HepG2 (cell line): ENCODE measurements at regions not wholly inside any gene's neighbourhood (a gene's known extent, or its start where the extent isn't known, plus 50 kb on each side); places are given as distances from the start of the nearest gene placed in this dataset.

Source experiments
- ATAC-seq: fragments of 200-7000 bp; cut with Tn5 transposase; 3 replicates; pipeline ENCODE4 v1.9.1; 2020; ENCODE audit warnings: mild to moderate bottlenecking, moderate library complexity
- BruUV-seq: library from RNA; stranded (reverse); fragments of 400-500 nt; replicated peaks from 2 replicates; lab custom pipeline; 2021; lab: Mats Ljungman, UMichigan
- CTCF ChIA-PET: fragments of 300-600 bp; formaldehyde crosslinking; extraction: SDS; loops from one replicate; lab custom pipeline; 2021; ENCODE audit warnings: low total read pairs, inconsistent platforms, low intra/inter-chr PET ratio; lab: Yijun Ruan, JAX
- POLR2A ChIA-PET: fragments of 350-600 bp; sonication (Branson Sonifier 250); formaldehyde crosslinking; loops from one replicate; lab custom pipeline; 2020; ENCODE audit warnings: antibody characterized with exemption, inconsistent platforms; lab: Yijun Ruan, JAX
- DNase-seq: peaks from one replicate; pipeline ENCODE4 v3.0.0-alpha.2; 2015; ENCODE audit warnings: low spot score
- FAIRE-seq: peaks from 3 replicates; lab custom pipeline; 2011; peaks lifted over from hg19 to GRCh38; lab: Jason Lieb, UNC
- H2AFZ ChIP-seq: one replicate; pipeline ENCODE4 v1.6.1; 2011; ENCODE audit warnings: low read length, inconsistent platforms
- H3K27ac ChIP-seq: fragments of 300-600 bp; 3 replicates; pipeline ENCODE4 v1.8.0; 2011; ENCODE audit warnings: mixed run types, mild to moderate bottlenecking, mixed read lengths, low read length, inconsistent platforms; ENCODE audit not compliant: insufficient read depth; ENCODE audit errors: extremely low read length
- H3K27me3 ChIP-seq, 2 experiments: fragments of 200-600 bp in 1 of 2; 2 replicates in 1 of 2; 3 replicates in 1 of 2; pipeline versions ENCODE4 v1.6.0 to v1.8.0; 2011; ENCODE audit warnings: low read length in 2 of 2, mild to moderate bottlenecking in 2 of 2, moderate library complexity in 2 of 2, inconsistent platforms in 1 of 2; ENCODE audit not compliant: insufficient read depth in 2 of 2, control insufficient read depth in 1 of 2
- H3K36me3 ChIP-seq, 2 experiments: fragments of 200-600 bp in 1 of 2; replicated peaks in 1 of 2; 2 replicates in 1 of 2; 3 replicates in 1 of 2; pipeline versions ENCODE4 v1.5.1 to v1.8.0; 2011; ENCODE audit warnings: low read length in 2 of 2, inconsistent platforms in 1 of 2; ENCODE audit not compliant: insufficient read depth in 2 of 2, control insufficient read depth in 1 of 2
- H3K4me1 ChIP-seq: 2 replicates; pipeline ENCODE4 v1.5.1; 2012; ENCODE audit warnings: low read length, inconsistent platforms; ENCODE audit not compliant: insufficient read depth
- H3K4me2 ChIP-seq: 2 replicates; pipeline ENCODE4 v1.6.0; 2011; ENCODE audit warnings: low read depth, low read length, inconsistent platforms
- H3K4me3 ChIP-seq, 3 experiments: fragments of 200-600 bp in 1 of 3; sonication (generic), shearing (Covaris generic) in 1 of 3; replicated peaks in 1 of 3; 2 replicates each; pipeline ENCODE4 v1.5.1; 2011 to 2016; ENCODE audit warnings: low read length in 3 of 3, inconsistent platforms in 2 of 3, low read depth in 2 of 3, mild to moderate bottlenecking in 2 of 3, control low read depth in 1 of 3, mixed read lengths in 1 of 3; ENCODE audit not compliant: insufficient read depth in 1 of 3
- H3K79me2 ChIP-seq: one replicate; pipeline ENCODE4 v1.6.1; 2011; ENCODE audit warnings: low read length, inconsistent platforms; ENCODE audit not compliant: insufficient read depth
- H3K9ac ChIP-seq: 2 replicates; pipeline ENCODE4 v1.6.0; 2011; ENCODE audit warnings: mild to moderate bottlenecking, low read depth, low read length, inconsistent platforms; ENCODE audit not compliant: insufficient read depth
- H3K9me3 ChIP-seq: 2 replicates; pipeline ENCODE4 v1.5.1; 2012; ENCODE audit warnings: mild to moderate bottlenecking, low read length
- H4K20me1 ChIP-seq: 2 replicates; pipeline ENCODE4 v1.6.0; 2011; ENCODE audit warnings: inconsistent platforms, mild to moderate bottlenecking, low read length, moderate library complexity; ENCODE audit not compliant: insufficient read depth
- ARNTL ChIP-seq: sonication (generic); formaldehyde crosslinking; IDR thresholded peaks from 2 replicates; pipeline ENCODE4 v1.4.0; 2020; ENCODE audit warnings: mild to moderate bottlenecking, missing genetic modification reagents
- CEBPB ChIP-seq: IDR thresholded peaks from 2 replicates; pipeline ENCODE4 v1.6.1; 2011; ENCODE audit warnings: low read depth, low read length, improper control_type of control experiment, borderline replicate concordance
- CHCHD3 ChIP-seq: sonication (generic); formaldehyde crosslinking; IDR thresholded peaks from 2 replicates; pipeline ENCODE4 v1.8.0; 2022; ENCODE audit warnings: mild to moderate bottlenecking, missing genetic modification reagents, moderate library complexity
- JARID2 ChIP-seq: sonication (generic); formaldehyde crosslinking; IDR thresholded peaks from 2 replicates; pipeline ENCODE4 v1.8.1; 2023; ENCODE audit warnings: missing genetic modification reagents, inconsistent platforms; ENCODE audit not compliant: insufficient replicate concordance
- JUNB ChIP-seq: sonication (generic); formaldehyde crosslinking; IDR thresholded peaks from 2 replicates; pipeline ENCODE4 v1.8.0; 2022; ENCODE audit warnings: missing genetic modification reagents, mild to moderate bottlenecking, borderline replicate concordance
- KAT7 ChIP-seq: IDR thresholded peaks from 2 replicates; pipeline ENCODE4 v1.6.1; 2018; ENCODE audit warnings: borderline replicate concordance, missing compliant biosample characterization
- NR2F2 ChIP-seq: IDR thresholded peaks from 2 replicates; pipeline ENCODE4 v1.6.1; 2012; ENCODE audit warnings: low read depth, inconsistent platforms, borderline replicate concordance
- SNRNP70 ChIP-seq: fragments of 200-400 bp; formaldehyde crosslinking; IDR thresholded peaks from 2 replicates; pipeline ENCODE4 v1.6.1; 2017; ENCODE audit warnings: mild to moderate bottlenecking, low read depth, low read length, moderate library complexity
- ZNF746 ChIP-seq: sonication (generic); formaldehyde crosslinking; IDR thresholded peaks from 2 replicates; pipeline ENCODE4 v1.8.0; 2022; ENCODE audit warnings: mild to moderate bottlenecking, missing genetic modification reagents
- whole genome bisulfite sequencing: methylation state at CpG from one replicate; pipeline ENCODE4 v1.1.6; 2017; ENCODE audit warnings: low lambda C conversion rate; 5-methylcytosine and 5-hydroxymethylcytosine counted together
- in situ Hi-C: cut with HindIII; loops from 2 replicates; pipeline ENCODE4 v1.10.0; 2017; ENCODE audit warnings: low pct_unique_long_range_greater_than_20kb; ENCODE audit not compliant: extremely low pct_ligation_motif_present
- intact Hi-C: fragments of 100-400 bp; cut with micrococcal nuclease; formaldehyde crosslinking; loops from one replicate; pipeline ENCODE4 v1.10.0; 2022; ENCODE audit not compliant: unreplicated experiment
- TF ChIP-seq, protein P1 (sequence below): sonication (generic); formaldehyde crosslinking; IDR thresholded peaks from 2 replicates; pipeline ENCODE4 v1.8.0; 2022; ENCODE audit warnings: mild to moderate bottlenecking, missing genetic modification reagents, moderate library complexity
- TF ChIP-seq, protein P2 (sequence below): sonication (generic); formaldehyde crosslinking; IDR thresholded peaks from 2 replicates; pipeline ENCODE4 v1.5.0; 2020; ENCODE audit warnings: missing genetic modification reagents
- TF ChIP-seq, protein P3 (sequence below): sonication (generic); formaldehyde crosslinking; IDR thresholded peaks from 2 replicates; pipeline ENCODE4 v1.4.0; 2020; ENCODE audit warnings: missing genetic modification reagents

DNA sequence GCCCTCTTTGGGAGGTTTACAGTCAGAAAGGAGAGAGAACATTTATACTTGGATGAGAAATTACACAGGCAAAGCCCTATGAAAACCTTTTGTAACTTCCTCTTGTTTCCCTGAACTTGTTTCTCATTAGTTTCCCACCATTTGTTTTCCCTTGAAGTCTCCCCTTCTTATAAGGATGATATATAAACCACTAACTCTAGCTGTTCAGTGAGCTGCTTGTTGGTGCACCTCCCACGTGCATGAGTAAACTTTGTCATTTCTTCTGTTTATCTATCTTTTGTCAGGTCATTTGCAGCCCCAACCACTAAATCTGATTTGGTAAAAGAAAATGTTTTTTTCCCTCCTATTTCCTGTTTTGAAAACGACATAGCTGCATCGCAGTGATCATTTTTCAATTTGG lies 919.9 kb downstream of the SLITRK1 start:
- Histone ChIP-seq H3K4me1 (no peaks in the 10 kb centered on the region), H2AFZ (no peak overlapping the region), H3K9me3 (no peaks in the 10 kb centered on the region; the same call in 1 of the 2 replicates), H3K4me2 (no peak overlapping the region), H4K20me1 (no peaks in the 10 kb centered on the region), H3K27me3 (no peaks in the 10 kb centered on the region), H3K4me3 (no peak overlapping the region), H3K9ac (no peak overlapping the region), H3K36me3 (no peaks in the 10 kb centered on the region), H3K27ac (no peak overlapping the region)
- DNase-seq, result no peak
- in situ Hi-C loops (no loop called here), intact Hi-C loops (no loop called here)
- CTCF ChIA-PET, result no interaction called here
- BruUV-seq, result no TSS peak
- 11% methylated on average over 3 of the region's 3 CpGs for WGBS
- TF ChIP-seq JUNB (CRISPR knock-in tag), result no peak
- TF ChIP-seq NR2F2, result no peak
- no peak for TF ChIP-seq ARNTL (CRISPR knock-in tag)
- no peak for TF ChIP-seq CEBPB
- TF ChIP-seq, protein P1, sequence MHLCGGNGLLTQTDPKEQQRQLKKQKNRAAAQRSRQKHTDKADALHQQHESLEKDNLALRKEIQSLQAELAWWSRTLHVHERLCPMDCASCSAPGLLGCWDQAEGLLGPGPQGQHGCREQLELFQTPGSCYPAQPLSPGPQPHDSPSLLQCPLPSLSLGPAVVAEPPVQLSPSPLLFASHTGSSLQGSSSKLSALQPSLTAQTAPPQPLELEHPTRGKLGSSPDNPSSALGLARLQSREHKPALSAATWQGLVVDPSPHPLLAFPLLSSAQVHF, result no peak
- no peak for TF ChIP-seq ZNF746
- no peak for TF ChIP-seq JARID2 (CRISPR knock-in tag)
- no peak for TF ChIP-seq KAT7
- no peak for TF ChIP-seq SNRNP70
- TF ChIP-seq, protein P2, sequence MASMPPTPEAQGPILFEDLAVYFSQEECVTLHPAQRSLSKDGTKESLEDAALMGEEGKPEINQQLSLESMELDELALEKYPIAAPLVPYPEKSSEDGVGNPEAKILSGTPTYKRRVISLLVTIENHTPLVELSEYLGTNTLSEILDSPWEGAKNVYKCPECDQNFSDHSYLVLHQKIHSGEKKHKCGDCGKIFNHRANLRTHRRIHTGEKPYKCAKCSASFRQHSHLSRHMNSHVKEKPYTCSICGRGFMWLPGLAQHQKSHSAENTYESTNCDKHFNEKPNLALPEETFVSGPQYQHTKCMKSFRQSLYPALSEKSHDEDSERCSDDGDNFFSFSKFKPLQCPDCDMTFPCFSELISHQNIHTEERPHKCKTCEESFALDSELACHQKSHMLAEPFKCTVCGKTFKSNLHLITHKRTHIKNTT (CRISPR knock-in tag), result no peak
- no peak for TF ChIP-seq CHCHD3
- TF ChIP-seq, protein P3, sequence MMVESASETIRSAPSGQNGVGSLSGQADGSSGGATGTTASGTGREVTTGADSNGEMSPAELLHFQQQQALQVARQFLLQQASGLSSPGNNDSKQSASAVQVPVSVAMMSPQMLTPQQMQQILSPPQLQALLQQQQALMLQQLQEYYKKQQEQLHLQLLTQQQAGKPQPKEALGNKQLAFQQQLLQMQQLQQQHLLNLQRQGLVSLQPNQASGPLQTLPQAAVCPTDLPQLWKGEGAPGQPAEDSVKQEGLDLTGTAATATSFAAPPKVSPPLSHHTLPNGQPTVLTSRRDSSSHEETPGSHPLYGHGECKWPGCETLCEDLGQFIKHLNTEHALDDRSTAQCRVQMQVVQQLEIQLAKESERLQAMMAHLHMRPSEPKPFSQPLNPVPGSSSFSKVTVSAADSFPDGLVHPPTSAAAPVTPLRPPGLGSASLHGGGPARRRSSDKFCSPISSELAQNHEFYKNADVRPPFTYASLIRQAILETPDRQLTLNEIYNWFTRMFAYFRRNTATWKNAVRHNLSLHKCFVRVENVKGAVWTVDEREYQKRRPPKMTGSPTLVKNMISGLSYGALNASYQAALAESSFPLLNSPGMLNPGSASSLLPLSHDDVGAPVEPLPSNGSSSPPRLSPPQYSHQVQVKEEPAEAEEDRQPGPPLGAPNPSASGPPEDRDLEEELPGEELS, result no peak
- TF ChIP-seq, all 625 proteins: peak for 0
- POLR2A ChIA-PET, result no interaction called here
- ATAC-seq (no peak), FAIRE-seq (no peak)
- no peaks in the 10 kb centered on the region for H3K79me2 ChIP-seq
